KMS-11 (cell line): ENCODE measurements at regions not wholly inside any gene's neighbourhood (a gene's known extent, or its start where the extent isn't known, plus 50 kb on each side); places are given as distances from the start of the nearest gene placed in this dataset.

Experiments
- H2AFZ ChIP-seq: fragments of 200-600 bp; sonication (generic); 2 replicates; pipeline ENCODE4 v1.6.1; 2016; ENCODE audit warnings: antibody characterized with exemption, mixed run types, low read depth
- H3K27ac ChIP-seq: fragments of 200-600 bp; sonication (generic); 2 replicates; pipeline ENCODE4 v1.6.1; 2016; ENCODE audit warnings: mild to moderate bottlenecking, mixed run types
- H3K27me3 ChIP-seq: fragments of 200-600 bp; sonication (generic); 2 replicates; pipeline ENCODE4 v1.6.1; 2017; ENCODE audit warnings: mild to moderate bottlenecking, low read depth, mixed run types, moderate library complexity; ENCODE audit not compliant: insufficient read depth
- H3K36me3 ChIP-seq: fragments of 200-600 bp; sonication (generic); 2 replicates; pipeline ENCODE4 v1.6.1; 2017; ENCODE audit warnings: mild to moderate bottlenecking, mixed run types; ENCODE audit not compliant: insufficient read depth
- H3K4me1 ChIP-seq: fragments of 200-600 bp; sonication (generic); 2 replicates; pipeline ENCODE4 v1.6.1; 2016; ENCODE audit warnings: mild to moderate bottlenecking, low read depth, mixed run types; ENCODE audit not compliant: poor library complexity, severe bottlenecking
- H3K4me2 ChIP-seq: fragments of 200-600 bp; sonication (generic); 2 replicates; pipeline ENCODE4 v1.7.0; 2016; ENCODE audit warnings: mild to moderate bottlenecking, mixed run types
- H3K4me3 ChIP-seq: fragments of 200-600 bp; sonication (generic); IDR thresholded peaks from 2 replicates; pipeline ENCODE4 v1.6.1; 2017; ENCODE audit warnings: low read depth, low read length, mixed read lengths; ENCODE audit not compliant: insufficient read depth
- H3K79me2 ChIP-seq: fragments of 200-600 bp; sonication (generic); 2 replicates; pipeline ENCODE4 v1.6.1; 2016; ENCODE audit warnings: low read depth, mixed run types; ENCODE audit not compliant: insufficient read depth
- H3K9ac ChIP-seq: fragments of 200-600 bp; sonication (generic); 2 replicates; pipeline ENCODE4 v1.6.1; 2016; ENCODE audit warnings: mild to moderate bottlenecking, mixed run types
- H4K20me1 ChIP-seq: fragments of 200-600 bp; sonication (generic); 2 replicates; pipeline ENCODE4 v1.6.1; 2016; ENCODE audit warnings: mild to moderate bottlenecking, mixed run types; ENCODE audit not compliant: insufficient read depth
- TF ChIP-seq, protein P1 (sequence below): fragments of 200-600 bp; sonication (generic); conservative IDR thresholded peaks from 2 replicates; pipeline ENCODE4 v1.6.1; 2017; ENCODE audit warnings: low read depth, mild to moderate bottlenecking, antibody characterized with exemption, low read length, moderate library complexity, mixed read lengths

DNA sequence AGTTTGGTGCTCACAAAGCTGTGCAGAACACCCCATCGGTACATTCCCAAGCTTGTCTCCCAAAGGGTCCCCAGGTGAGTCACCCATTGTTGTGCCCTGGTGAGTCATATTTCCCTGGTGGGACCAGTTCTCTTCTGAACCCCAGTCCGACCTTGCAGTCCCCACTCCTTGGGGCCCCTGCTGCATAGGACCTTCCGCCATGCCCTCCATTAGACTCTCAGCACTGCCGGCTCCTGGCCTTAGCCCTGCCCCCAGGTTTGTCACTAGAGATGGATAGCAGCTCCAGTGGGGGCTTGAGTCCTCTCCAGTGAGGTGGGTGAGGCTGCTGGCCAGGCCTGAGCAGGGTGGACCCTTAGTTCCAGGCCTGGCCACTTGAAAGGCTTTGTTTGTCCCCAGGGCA lies 80.5 kb upstream of the MKI67 start:
- Histone ChIP-seq H3K4me1 (no peaks in the 10 kb centered on the region), H4K20me1 (no peaks in the 10 kb centered on the region)

DNA sequence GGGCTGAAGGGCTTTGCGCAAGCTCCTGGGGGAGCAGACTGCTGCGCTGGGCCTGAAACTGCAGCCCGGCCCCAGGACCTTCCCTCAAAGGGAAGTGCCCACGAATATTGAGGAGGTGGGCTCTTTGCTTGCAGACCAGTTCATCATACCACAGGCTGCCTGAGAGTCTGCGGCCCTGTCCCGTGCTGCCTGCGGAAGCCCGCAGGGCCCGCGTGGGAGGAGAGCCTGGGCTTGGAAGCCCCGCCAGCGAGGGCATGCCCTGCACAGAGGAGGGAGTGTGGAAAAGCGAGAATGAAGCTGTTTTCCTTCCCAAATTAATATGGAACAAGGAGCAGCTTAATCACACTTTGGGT lies 83.6 kb upstream of the MKI67 start:
- Histone ChIP-seq H3K27me3 (no peaks in the 10 kb centered on the region), H3K4me2 (no peak overlapping the region), H2AFZ (peak overlapping the region; percentile 85; the same call in 1 of the 2 replicates), H3K79me2 (no peaks in the 10 kb centered on the region), H3K36me3 (no peaks in the 10 kb centered on the region), H4K20me1 (no peaks in the 10 kb centered on the region), H3K4me3 (no peak overlapping the region), H3K9ac (no peak overlapping the region), H3K4me1 (peaks cover 3% of the 10 kb centered on the region), H3K27ac (no peak overlapping the region)
- TF ChIP-seq, protein P1, sequence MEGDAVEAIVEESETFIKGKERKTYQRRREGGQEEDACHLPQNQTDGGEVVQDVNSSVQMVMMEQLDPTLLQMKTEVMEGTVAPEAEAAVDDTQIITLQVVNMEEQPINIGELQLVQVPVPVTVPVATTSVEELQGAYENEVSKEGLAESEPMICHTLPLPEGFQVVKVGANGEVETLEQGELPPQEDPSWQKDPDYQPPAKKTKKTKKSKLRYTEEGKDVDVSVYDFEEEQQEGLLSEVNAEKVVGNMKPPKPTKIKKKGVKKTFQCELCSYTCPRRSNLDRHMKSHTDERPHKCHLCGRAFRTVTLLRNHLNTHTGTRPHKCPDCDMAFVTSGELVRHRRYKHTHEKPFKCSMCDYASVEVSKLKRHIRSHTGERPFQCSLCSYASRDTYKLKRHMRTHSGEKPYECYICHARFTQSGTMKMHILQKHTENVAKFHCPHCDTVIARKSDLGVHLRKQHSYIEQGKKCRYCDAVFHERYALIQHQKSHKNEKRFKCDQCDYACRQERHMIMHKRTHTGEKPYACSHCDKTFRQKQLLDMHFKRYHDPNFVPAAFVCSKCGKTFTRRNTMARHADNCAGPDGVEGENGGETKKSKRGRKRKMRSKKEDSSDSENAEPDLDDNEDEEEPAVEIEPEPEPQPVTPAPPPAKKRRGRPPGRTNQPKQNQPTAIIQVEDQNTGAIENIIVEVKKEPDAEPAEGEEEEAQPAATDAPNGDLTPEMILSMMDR = no peak

More for the DNA sequence above, 80.5 kb upstream of the MKI67 start:
- no peak overlapping the region for H3K4me3 ChIP-seq
- no peak overlapping the region for H2AFZ ChIP-seq
- H3K36me3 ChIP-seq = no peaks in the 10 kb centered on the region
- H3K27ac ChIP-seq = no peak overlapping the region
- no peaks in the 10 kb centered on the region for H3K79me2 ChIP-seq
- no peak overlapping the region for H3K9ac ChIP-seq
- no peaks in the 10 kb centered on the region for H3K27me3 ChIP-seq
- TF ChIP-seq, protein P1 = no peak
- no peak overlapping the region for H3K4me2 ChIP-seq

DNA sequence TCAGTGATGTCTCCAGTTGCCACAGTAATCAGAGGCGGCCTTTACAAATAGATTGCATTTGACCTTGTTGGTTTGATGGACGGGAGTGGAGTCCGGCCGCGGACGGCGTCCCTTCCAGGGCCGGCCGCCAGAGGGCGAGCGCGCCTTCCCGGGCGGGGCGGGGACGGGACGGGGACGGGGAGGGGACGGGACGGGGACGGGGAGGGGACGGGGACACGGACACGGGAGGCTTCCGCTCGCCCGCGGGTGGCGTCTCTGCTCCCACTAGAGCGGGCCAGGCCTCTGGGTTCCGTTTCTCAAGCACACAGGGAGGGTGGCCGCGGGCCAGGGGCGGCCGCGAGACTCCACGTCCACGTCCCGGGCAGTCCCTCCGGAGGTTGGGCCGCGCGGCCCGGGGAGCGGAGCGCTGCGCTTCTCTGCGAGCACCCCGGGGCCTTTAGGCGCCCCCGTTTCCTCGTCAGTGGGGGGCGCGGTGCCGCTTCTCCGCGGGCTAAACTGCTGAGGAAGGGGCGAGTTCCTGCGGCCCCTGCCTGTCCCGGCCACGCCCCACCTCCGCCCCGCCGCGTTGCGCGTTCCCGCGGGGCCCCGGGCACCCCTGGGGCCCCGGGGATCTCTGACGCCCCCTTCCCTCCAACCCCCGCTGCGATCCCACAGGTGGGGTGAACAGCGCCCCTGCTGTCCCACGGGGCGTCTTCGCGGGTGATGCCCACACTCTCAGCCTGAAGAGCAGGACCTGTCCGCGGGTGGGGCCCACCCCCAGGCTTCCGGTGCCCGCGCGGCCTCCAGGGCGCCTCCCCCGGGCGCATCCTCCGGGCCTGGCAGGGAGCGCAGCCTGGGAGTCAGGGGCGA lies 84.2 kb upstream of the MKI67 start:
- no peak overlapping the region for H3K27ac ChIP-seq
- no peak overlapping the region for H3K4me3 ChIP-seq
- H3K4me1 ChIP-seq = peaks cover 3% of the 10 kb centered on the region
- no peaks in the 10 kb centered on the region for H3K79me2 ChIP-seq
- no peaks in the 10 kb centered on the region for H3K36me3 ChIP-seq
- H2AFZ ChIP-seq = peak overlapping the region; percentile 85
- H3K9ac ChIP-seq = peak overlapping the region; percentile 12; the same call in 1 of the 2 replicates
- H3K4me2 ChIP-seq = peak overlapping the region; percentile 24; the same call in 1 of the 2 replicates
- no peaks in the 10 kb centered on the region for H4K20me1 ChIP-seq
- TF ChIP-seq, protein P1 = peak; percentile 54; the same call in 1 of the 2 replicates
- H3K27me3 ChIP-seq = no peaks in the 10 kb centered on the region

DNA sequence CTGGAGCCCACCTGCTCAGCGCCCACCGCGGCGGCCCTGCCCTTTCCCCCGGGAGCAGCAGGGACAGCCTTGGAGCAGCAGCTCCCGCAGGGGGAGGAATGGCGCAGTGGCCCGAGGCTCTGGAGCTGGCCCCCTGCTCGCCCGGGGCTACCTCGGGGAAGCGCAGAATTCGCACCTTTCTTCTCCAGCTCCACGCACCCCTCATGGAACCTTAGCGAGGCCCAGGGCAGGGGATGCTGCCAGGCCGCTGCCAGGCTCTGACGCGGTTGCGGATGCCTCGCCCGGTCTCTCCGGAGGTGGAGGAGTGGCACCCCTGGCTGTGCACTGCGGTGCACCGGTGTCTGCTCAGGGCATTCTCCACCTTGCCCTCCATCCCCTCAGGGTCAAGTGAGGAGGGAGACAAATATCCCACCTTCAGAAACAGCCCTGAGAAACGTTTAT lies 84.9 kb upstream of the MKI67 start:
- Histone ChIP-seq H3K9ac (no peak overlapping the region), H3K4me3 (no peak overlapping the region), H3K36me3 (no peaks in the 10 kb centered on the region), H3K79me2 (no peaks in the 10 kb centered on the region), H3K4me2 (no peak overlapping the region), H2AFZ (no peak overlapping the region), H4K20me1 (no peaks in the 10 kb centered on the region), H3K27me3 (no peaks in the 10 kb centered on the region), H3K4me1 (peaks cover 3% of the 10 kb centered on the region), H3K27ac (no peak overlapping the region)
- TF ChIP-seq, protein P1 = no peak
